ENCODE measurements at regions not wholly inside any gene's neighbourhood (a gene's known extent, or its start where the extent isn't known, plus 50 kb on each side); places are given as distances from the start of the nearest gene placed in this dataset.

DNA sequence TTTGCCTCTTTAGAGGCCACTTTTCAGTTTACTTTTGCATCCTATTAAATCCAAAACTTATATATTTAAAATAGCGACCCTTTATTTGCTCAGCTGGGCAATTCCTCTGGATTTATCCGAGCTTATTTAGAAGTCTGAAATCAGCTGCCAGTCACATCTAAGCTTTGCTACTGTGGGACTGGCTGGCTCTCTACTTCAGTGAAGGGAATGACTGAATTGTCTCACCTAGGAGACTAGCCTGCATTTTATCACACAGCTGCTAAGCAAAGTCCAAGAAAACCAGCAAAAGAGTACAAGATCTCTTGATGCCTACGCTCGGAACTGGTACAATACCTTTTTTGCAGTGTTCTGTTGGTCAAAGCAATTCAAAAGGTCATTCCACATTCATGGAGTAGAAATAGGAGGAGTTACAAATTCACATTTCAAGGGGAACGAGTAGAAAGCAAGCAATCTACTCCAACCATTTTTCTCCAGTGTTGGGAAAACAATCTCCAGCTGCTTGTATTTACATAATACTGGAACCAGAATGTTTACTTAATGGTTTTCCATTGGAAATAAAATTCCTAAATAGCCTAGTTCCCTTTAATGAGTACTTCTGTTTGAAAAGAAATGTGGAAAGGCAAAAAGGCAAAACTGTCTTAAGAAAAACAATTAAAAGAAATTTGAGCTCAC is 160.2 kb downstream of the MAGEB5 start:
- no peak for DNase-seq (ENCODE audit: low read depth in 2 of 2)

DNA sequence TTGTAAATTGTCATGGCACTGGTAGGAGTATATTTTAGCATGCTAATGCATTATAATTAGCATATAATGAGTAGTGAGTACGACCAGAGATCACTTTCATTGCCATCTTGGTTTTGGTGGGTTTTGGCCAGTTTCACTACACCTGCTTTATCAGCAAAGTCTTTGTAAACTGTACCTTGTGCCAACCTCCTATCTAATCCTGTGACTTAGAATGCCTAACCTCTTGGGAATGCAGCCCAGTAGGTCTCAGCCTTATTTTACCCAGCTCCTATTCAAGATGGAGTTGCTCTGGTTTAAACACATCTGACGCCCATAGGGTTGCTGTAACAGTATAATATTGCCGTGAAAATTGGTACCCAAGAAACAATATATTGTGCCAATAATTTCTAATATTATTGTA is 159.4 kb downstream of the MAGEB5 start:
- no peak for DNase-seq (ENCODE audit: low read depth in 2 of 2)

- no peak for DNase-seq (ENCODE audit: low read depth in 2 of 2)
Measured at GRCh38 chrX:26373829-26374228, 157.9 kb downstream of the MAGEB5 start.

DNA sequence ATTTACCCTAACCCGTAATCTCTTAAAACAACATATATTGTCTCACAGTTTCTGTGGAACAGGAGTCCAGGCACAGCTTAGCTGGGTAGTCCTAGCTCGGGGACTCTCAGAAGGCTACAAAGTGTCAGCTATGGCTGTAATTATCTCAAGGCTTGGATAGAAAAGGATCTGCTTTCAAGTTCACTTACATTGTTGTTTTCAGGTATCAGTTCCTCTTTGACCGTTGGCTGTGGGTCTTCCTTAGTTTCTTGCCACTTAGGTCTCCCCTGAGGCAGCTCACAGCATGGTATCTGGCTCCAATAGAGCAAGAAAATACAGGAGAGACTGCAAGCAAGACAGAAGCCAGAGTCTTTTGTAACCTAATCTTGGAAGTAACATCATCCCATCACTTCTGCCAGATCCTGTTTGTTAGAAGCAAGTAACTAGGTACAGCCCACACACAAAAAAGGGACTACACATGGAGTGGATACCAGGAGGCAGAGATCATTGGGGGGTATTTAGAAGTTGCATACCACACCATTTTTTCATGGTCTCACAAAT is 137.0 kb downstream of the MAGEB5 start:
- no peak for DNase-seq (ENCODE audit: low read depth in 2 of 2)

DNA sequence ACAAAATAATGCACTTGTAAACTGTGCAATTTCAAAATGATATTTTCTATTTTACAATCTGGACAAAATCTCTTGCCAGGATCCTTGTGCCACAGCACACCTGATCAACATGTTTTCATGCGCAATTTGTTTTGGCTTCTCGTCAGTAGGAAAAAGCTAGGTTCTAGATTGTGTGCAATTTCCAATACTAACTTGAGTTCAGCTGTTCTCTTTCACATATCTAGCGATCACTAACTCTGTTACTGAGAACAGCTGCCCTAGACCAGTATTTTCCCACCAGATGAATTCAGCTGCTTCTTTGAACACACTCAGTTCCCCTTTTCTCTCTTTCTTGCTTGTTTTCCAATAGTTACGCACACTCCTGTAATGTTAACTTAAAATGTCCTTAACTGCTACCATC is 131.2 kb downstream of the MAGEB5 start:
- no peak for DNase-seq (ENCODE audit: low read depth in 2 of 2)

- no peak for DNase-seq (ENCODE audit: low read depth in 2 of 2)
Measured at GRCh38 chrX:26334232-26334631, 118.3 kb downstream of the MAGEB5 start.

DNA sequence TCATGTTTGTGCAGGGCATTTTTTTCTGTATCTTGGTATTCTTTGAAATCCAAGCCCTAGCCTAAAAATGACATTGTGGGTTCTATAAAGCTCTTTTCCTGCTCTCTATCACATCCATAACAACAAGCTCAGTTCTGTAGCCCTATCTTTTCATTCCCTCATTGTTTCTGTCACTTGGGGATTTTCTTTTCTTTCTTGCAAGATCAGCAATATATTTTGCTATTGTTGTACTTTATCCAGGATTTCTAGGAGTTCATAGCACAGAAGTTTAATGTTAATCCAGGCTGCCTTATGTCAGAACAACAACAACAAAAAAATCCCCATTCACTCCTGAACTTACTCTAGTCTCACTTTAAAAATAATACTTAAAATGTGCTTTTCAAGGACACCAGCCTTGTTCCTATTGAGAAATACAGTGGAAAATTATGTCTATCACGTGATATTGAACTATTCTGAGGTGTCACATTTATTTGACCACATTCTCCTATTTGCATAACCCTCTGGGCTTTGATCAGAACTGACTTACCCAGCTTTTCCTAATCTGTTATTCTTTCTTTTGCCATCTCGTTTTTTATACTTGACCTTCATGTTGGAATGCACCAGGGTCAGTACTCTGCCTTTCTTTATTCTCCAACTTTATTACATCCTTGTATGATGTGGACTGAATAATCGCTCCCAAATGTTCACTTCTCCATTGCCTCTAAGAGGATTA is 112.8 kb downstream of the MAGEB5 start:
- no peak for DNase-seq (ENCODE audit: low read depth in 2 of 2)

GRCh38 chrX:26309262-26309661 is 93.3 kb downstream of the MAGEB5 start:
- no peak for DNase-seq (ENCODE audit: low read depth in 2 of 2)

- DNase-seq (ENCODE audit: low read depth in 2 of 2): no peak
Measured at GRCh38 chrX:26295425-26295824, 79.5 kb downstream of the MAGEB5 start.

GRCh38 chrX:26286836-26287235 is 70.9 kb downstream of the MAGEB5 start:
- DNase-seq (ENCODE audit: low read depth in 2 of 2): no peak

Data from dermis microvascular lymphatic vessel endothelial cell (primary cell).